Mucosa of rectum (tissue), 2 donors: ENCODE measurements at regions not wholly inside any gene's neighbourhood (a gene's known extent, or its start where the extent isn't known, plus 50 kb on each side); places are given as distances from the start of the nearest gene placed in this dataset.

ENCODE experiments used
- H3K27ac ChIP-seq, 2 donors: one replicate each; pipeline ENCODE4 v1.7.0; 2013; ENCODE audit warnings: inconsistent platforms in 2 of 2, low read depth in 2 of 2, low read length in 2 of 2
- H3K27me3 ChIP-seq, 2 donors: one replicate each; pipeline ENCODE4 v1.7.0; 2013; ENCODE audit warnings: low read length in 2 of 2; ENCODE audit not compliant: control insufficient read depth in 2 of 2, insufficient read depth in 2 of 2
- H3K36me3 ChIP-seq, 2 donors: one replicate each; pipeline ENCODE4 v1.7.0; 2013; ENCODE audit warnings: low read length in 2 of 2; ENCODE audit not compliant: control insufficient read depth in 2 of 2, insufficient read depth in 2 of 2
- H3K4me1 ChIP-seq, 2 donors: one replicate each; pipeline ENCODE4 v1.7.0; 2013; ENCODE audit warnings: low read length in 2 of 2, mild to moderate bottlenecking in 1 of 2; ENCODE audit not compliant: control insufficient read depth in 2 of 2, insufficient read depth in 2 of 2
- H3K4me3 ChIP-seq, 2 donors: one replicate each; pipeline ENCODE4 v1.7.0; 2013; ENCODE audit warnings: low read length in 2 of 2
- H3K9ac ChIP-seq, 2 donors: one replicate each; pipeline ENCODE4 v1.7.0; 2013; ENCODE audit warnings: low read length in 2 of 2, low read depth in 1 of 2, mild to moderate bottlenecking in 1 of 2
- H3K9me3 ChIP-seq, 2 donors: one replicate each; pipeline ENCODE4 v1.7.0; 2013; ENCODE audit warnings: low read length in 2 of 2; ENCODE audit not compliant: control insufficient read depth in 2 of 2
- donor health status: healthy.
- donor health status: Normal muscosa, but diverticular disease.

- Histone ChIP-seq H3K27me3 (peaks cover 2 to 21% of the 10 kb centered on the region in 2 donors), H3K36me3 (no peaks in the 10 kb centered on the region), H3K27ac (no peak overlapping the region), H3K9me3 (no peaks in the 10 kb centered on the region), H3K4me1 (peaks cover 0 to 2% of the 10 kb centered on the region in 2 donors), H3K4me3 (no peak overlapping the region), H3K9ac (no peak overlapping the region)
Observed at GRCh38 chr4:1517592-1518411, 111.6 kb upstream of the NKX1-1 start.

GRCh38 chr4:1516881-1517480 is 110.7 kb upstream of the NKX1-1 start:
- no peak overlapping the region for H3K4me3 ChIP-seq
- H3K9ac ChIP-seq = no peak overlapping the region
- H3K27me3 ChIP-seq = peaks cover 2 to 21% of the 10 kb centered on the region in 2 donors
- peaks cover 0 to 2% of the 10 kb centered on the region in 2 donors for H3K4me1 ChIP-seq
- no peaks in the 10 kb centered on the region for H3K9me3 ChIP-seq
- H3K27ac ChIP-seq = no peak overlapping the region
- H3K36me3 ChIP-seq = no peaks in the 10 kb centered on the region

- Histone ChIP-seq H3K4me1 (peaks cover 0 to 2% of the 10 kb centered on the region in 2 donors), H3K9me3 (no peaks in the 10 kb centered on the region), H3K27me3 (peaks cover 4 to 21% of the 10 kb centered on the region in 2 donors), H3K4me3 (no peak overlapping the region), H3K27ac (no peak overlapping the region), H3K36me3 (no peaks in the 10 kb centered on the region), H3K9ac (no peak overlapping the region)
Observed at GRCh38 chr4:1516261-1516660, 110.0 kb upstream of the NKX1-1 start.

- Histone ChIP-seq H3K27me3 (peaks cover 4 to 21% of the 10 kb centered on the region in 2 donors), H3K9ac (no peak overlapping the region), H3K4me1 (peaks cover 0 to 2% of the 10 kb centered on the region in 2 donors)
Observed at GRCh38 chr4:1515763-1516162, 109.5 kb upstream of the NKX1-1 start.

GRCh38 chr4:1515156-1515555 is 108.9 kb upstream of the NKX1-1 start:
- Histone ChIP-seq H3K9ac (no peak overlapping the region), H3K4me1 (peaks cover 0 to 2% of the 10 kb centered on the region in 2 donors), H3K9me3 (no peaks in the 10 kb centered on the region), H3K4me3 (no peak overlapping the region), H3K36me3 (no peaks in the 10 kb centered on the region), H3K27ac (no peak overlapping the region), H3K27me3 (peaks cover 4 to 21% of the 10 kb centered on the region in 2 donors)

More at GRCh38 chr4:1515763-1516162, 109.5 kb upstream of the NKX1-1 start:
- H3K36me3 ChIP-seq = no peaks in the 10 kb centered on the region
- H3K9me3 ChIP-seq = no peaks in the 10 kb centered on the region
- H3K4me3 ChIP-seq = no peak overlapping the region
- H3K27ac ChIP-seq = no peak overlapping the region

- H3K4me3 ChIP-seq = no peak overlapping the region
- peaks cover 0 to 2% of the 10 kb centered on the region in 2 donors for H3K4me1 ChIP-seq
- H3K9me3 ChIP-seq = no peaks in the 10 kb centered on the region
- H3K27me3 ChIP-seq = peaks cover 4 to 21% of the 10 kb centered on the region in 2 donors
- no peak overlapping the region for H3K9ac ChIP-seq
- no peaks in the 10 kb centered on the region for H3K36me3 ChIP-seq
- H3K27ac ChIP-seq = no peak overlapping the region
Observed at GRCh38 chr4:1514612-1515011, 108.4 kb upstream of the NKX1-1 start.

- no peak overlapping the region for H3K27ac ChIP-seq
- peaks cover 4 to 21% of the 10 kb centered on the region in 2 donors for H3K27me3 ChIP-seq
- H3K36me3 ChIP-seq = no peaks in the 10 kb centered on the region
- peaks cover 0 to 2% of the 10 kb centered on the region in 2 donors for H3K4me1 ChIP-seq
- H3K4me3 ChIP-seq = no peak overlapping the region
- no peak overlapping the region for H3K9ac ChIP-seq
- no peaks in the 10 kb centered on the region for H3K9me3 ChIP-seq
Observed at GRCh38 chr4:1513936-1514483, 107.8 kb upstream of the NKX1-1 start.

- Histone ChIP-seq H3K27ac (no peak overlapping the region), H3K4me1 (peaks cover 0 to 2% of the 10 kb centered on the region in 2 donors), H3K9ac (peak overlapping the region in 1 of 2 donors; percentile 14), H3K9me3 (no peaks in the 10 kb centered on the region), H3K4me3 (no peak overlapping the region), H3K36me3 (no peaks in the 10 kb centered on the region), H3K27me3 (peaks cover 4 to 19% of the 10 kb centered on the region in 2 donors)
Observed at GRCh38 chr4:1512738-1513660, 106.8 kb upstream of the NKX1-1 start.

GRCh38 chr4:1512051-1512737 is 106.0 kb upstream of the NKX1-1 start:
- Histone ChIP-seq H3K27ac (no peak overlapping the region), H3K27me3 (peaks cover 2 to 14% of the 10 kb centered on the region in 2 donors), H3K4me1 (peaks cover 0 to 2% of the 10 kb centered on the region in 2 donors), H3K4me3 (no peak overlapping the region), H3K9ac (no peak overlapping the region), H3K9me3 (no peaks in the 10 kb centered on the region), H3K36me3 (no peaks in the 10 kb centered on the region)
